ENCODE measurements at regions not wholly inside any gene's neighbourhood (a gene's known extent, or its start where the extent isn't known, plus 50 kb on each side); places are given as distances from the start of the nearest gene placed in this dataset.
A peak's percentile ranks its signal among the peaks of the same experiment; 100 is the strongest.

- no peak for DNase-seq (ENCODE audit: low read depth in 4 of 4, low spot score in 3 of 4)
These were observed 1002.8 kb upstream of the NR2F2 start for GRCh38 chr15:95327661-95328060.

GRCh38 chr15:95328559-95328958 is 1001.9 kb upstream of the NR2F2 start:
- DNase-seq (ENCODE audit: low read depth in 4 of 4, low spot score in 3 of 4) = no peak

DNA sequence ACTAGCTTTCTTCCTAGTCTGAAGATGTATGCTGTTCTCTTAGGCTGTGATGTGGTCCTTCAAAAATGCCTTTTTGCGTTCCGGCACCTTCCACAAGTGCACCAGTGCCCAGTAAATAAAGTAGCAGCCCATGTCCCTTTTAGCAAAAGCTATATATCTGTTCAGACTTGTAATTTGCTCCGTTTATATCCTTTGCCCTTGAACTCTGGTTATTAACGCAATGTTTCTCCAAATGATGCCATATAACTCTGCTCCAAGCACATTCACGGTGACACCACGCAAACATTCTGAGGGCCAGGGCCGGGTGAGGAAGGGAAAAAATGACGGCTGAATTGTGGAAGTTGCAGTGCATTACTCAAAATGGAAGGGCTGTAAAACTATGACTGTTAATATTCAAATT is 1001.1 kb upstream of the NR2F2 start:
- DNase-seq (ENCODE audit: low read depth in 4 of 4, low spot score in 3 of 4) = no peak

- no peak for DNase-seq (ENCODE audit: low read depth in 4 of 4, low spot score in 3 of 4)
These were observed 988.8 kb upstream of the NR2F2 start for GRCh38 chr15:95341686-95342085.

- DNase-seq (ENCODE audit: low read depth in 4 of 4, low spot score in 3 of 4) = no peak
These were observed 984.6 kb upstream of the NR2F2 start for GRCh38 chr15:95345867-95346266.

- DNase-seq (ENCODE audit: low read depth in 4 of 4, low spot score in 3 of 4) = no peak
These were observed 983.6 kb upstream of the NR2F2 start for GRCh38 chr15:95346721-95347475.

DNA sequence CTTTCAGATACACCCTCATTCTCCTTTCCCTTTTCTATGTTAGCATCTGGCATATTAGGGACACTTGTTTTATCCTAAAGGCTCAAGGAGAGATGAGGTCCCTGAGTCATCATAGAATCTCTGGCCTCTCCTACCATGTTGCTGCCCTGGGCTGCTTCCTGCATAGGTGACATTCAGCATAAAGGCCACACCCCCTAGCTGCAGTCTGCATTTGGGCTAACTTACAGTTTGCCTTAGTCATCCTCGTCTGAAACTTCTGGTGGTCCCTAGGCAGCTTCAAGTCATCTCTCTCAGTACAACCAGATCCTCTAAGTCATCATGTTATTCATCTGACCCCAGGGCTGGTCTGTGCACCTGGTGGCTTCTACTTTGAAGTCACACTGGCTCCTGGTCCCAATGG is 982.7 kb upstream of the NR2F2 start:
- no peak for DNase-seq (ENCODE audit: low read depth in 4 of 4, low spot score in 3 of 4)

- no peak for DNase-seq (ENCODE audit: low read depth in 4 of 4, low spot score in 3 of 4)
These were observed 979.6 kb upstream of the NR2F2 start for GRCh38 chr15:95350908-95351307.

- DNase-seq (ENCODE audit: low read depth in 4 of 4, low spot score in 3 of 4) = no peak
These were observed 977.8 kb upstream of the NR2F2 start for GRCh38 chr15:95352631-95353187.

DNA sequence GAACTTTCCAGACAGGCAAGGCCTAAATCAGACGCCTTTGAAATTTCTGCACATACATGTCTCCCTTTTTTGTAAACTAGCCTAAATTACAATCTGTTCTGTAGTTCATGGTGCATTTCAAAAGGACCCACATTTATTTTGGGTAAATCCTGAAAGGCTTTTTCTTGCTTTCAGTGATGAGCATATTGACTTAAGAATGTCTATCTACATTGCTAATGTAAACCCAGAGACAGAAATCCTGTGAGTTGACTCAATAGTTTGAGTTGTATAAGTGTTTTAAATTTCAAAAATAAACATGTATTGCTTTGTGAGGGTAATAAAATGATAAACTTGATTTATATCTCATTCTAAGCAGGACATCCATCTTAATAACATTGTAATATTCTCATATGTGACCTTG is 977.0 kb upstream of the NR2F2 start:
- DNase-seq (ENCODE audit: low read depth in 4 of 4, low spot score in 3 of 4) = no peak

DNA sequence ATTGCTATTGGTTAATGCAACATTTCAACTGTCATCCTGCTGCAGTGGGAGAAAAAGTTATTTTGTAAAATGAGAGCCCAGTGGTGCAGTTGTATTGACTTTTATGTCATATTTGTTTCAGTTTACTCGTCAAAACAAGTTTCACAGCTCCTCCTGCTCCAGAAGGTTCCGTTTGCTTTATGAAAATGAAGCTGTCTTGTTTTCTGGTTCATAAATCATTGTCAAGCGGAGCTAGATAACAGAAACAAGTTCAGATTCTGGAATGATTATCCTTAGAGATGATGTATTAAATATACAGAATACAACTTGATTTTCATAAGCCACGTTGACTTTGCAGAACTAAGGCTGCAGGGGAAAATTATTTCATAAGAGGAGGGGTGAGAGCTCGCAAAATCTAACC is 970.5 kb upstream of the NR2F2 start:
- DNase-seq (ENCODE audit: low read depth in 4 of 4, low spot score in 3 of 4) = no peak

- no peak for DNase-seq (ENCODE audit: low read depth in 4 of 4, low spot score in 3 of 4)
These were observed 968.2 kb upstream of the NR2F2 start for GRCh38 chr15:95362306-95362705.

- no peak for DNase-seq (ENCODE audit: low read depth in 4 of 4, low spot score in 3 of 4)
These were observed 966.9 kb upstream of the NR2F2 start for GRCh38 chr15:95363646-95364045.

DNA sequence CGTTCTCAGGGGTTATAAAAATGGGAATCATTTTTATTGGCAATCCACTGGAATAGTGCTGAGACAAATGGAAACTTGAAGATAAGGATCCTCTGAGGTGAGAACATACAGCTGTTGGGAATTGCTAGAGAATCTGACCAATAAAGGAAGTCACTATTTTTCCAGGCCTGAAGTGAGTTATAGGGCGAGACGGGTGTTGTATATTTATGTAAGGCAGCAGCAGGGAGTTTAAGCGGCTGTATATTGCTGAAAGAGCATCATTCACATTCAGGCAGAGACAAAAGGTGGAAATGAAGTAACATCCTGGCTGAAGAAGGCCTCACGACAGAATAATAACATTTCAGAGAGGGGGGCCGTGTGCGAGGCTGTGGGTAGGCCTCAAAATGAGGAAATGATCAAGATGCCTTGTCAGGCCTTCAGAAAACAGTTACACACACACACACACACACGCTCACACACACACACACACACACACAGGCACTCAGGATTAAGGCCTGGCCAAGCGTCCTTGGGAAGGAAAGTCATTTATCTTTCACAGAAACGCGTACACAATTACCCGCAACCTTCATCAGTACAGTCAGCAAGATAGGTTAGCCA is 964.9 kb upstream of the NR2F2 start:
- peak; percentile 62 to 76 (median 68) for DNase-seq (ENCODE audit: low read depth in 4 of 4, low spot score in 3 of 4)

GRCh38 chr15:95368191-95368590 is 962.3 kb upstream of the NR2F2 start:
- no peak for DNase-seq (ENCODE audit: low read depth in 4 of 4, low spot score in 3 of 4)

- no peak for DNase-seq (ENCODE audit: low read depth in 4 of 4, low spot score in 3 of 4)
These were observed 961.5 kb upstream of the NR2F2 start for GRCh38 chr15:95368755-95369601.

DNA sequence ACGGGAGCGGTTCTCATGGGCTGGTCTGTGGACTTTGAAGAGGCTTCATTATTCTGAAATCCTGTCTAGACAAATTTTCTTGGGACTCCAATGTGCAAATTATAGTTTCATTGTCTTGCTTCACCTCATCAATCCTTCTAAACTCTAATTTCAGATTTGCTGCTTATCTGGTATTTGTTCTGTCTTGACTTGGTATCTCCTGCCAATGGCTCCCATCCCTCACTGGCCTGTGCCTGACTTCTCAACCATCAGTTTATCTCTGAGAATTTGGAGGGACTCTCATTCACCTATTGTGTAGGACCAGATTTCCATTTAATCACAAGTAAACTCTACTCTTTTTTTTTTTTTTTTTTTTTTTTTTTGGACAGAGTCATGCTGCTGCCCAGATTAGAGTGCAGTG is 960.2 kb upstream of the NR2F2 start:
- no peak for DNase-seq (ENCODE audit: low read depth in 4 of 4, low spot score in 3 of 4)

GRCh38 chr15:95371664-95372063 is 958.8 kb upstream of the NR2F2 start:
- no peak for DNase-seq (ENCODE audit: low read depth in 4 of 4, low spot score in 3 of 4)

GRCh38 chr15:95375281-95375680 is 955.2 kb upstream of the NR2F2 start:
- DNase-seq (ENCODE audit: low read depth in 4 of 4, low spot score in 3 of 4) = no peak

GRCh38 chr15:95377258-95377852 is 953.1 kb upstream of the NR2F2 start:
- no peak for DNase-seq (ENCODE audit: low read depth in 4 of 4, low spot score in 3 of 4)
